HUES48 (cell line): ENCODE measurements at regions not wholly inside any gene's neighbourhood (a gene's known extent, or its start where the extent isn't known, plus 50 kb on each side); places are given as distances from the start of the nearest gene placed in this dataset.

Experiments used
- H3K27ac ChIP-seq: one replicate; pipeline ENCODE4 v1.7.0; 2013; ENCODE audit warnings: low read depth, low read length, inconsistent platforms
- H3K27me3 ChIP-seq: 2 replicates; pipeline ENCODE4 v1.6.1; 2013; ENCODE audit warnings: mild to moderate bottlenecking, low read length; ENCODE audit not compliant: control insufficient read depth, insufficient read depth
- H3K36me3 ChIP-seq: 2 replicates; pipeline ENCODE4 v1.6.1; 2013; ENCODE audit warnings: low read length; ENCODE audit not compliant: control insufficient read depth, insufficient read depth
- H3K4me1 ChIP-seq: 2 replicates; pipeline ENCODE4 v1.6.1; 2013; ENCODE audit warnings: mild to moderate bottlenecking, low read length; ENCODE audit not compliant: control insufficient read depth, insufficient read depth
- H3K4me3 ChIP-seq: 2 replicates; pipeline ENCODE4 v1.5.1; 2013; ENCODE audit warnings: mild to moderate bottlenecking, low read depth, low read length
- H3K9ac ChIP-seq: 2 replicates; pipeline ENCODE4 v1.6.1; 2013; ENCODE audit warnings: mild to moderate bottlenecking, low read depth, low read length, moderate library complexity
- H3K9me3 ChIP-seq: 2 replicates; pipeline ENCODE4 v1.6.1; 2013; ENCODE audit warnings: low read length; ENCODE audit not compliant: control insufficient read depth, insufficient read depth

DNA sequence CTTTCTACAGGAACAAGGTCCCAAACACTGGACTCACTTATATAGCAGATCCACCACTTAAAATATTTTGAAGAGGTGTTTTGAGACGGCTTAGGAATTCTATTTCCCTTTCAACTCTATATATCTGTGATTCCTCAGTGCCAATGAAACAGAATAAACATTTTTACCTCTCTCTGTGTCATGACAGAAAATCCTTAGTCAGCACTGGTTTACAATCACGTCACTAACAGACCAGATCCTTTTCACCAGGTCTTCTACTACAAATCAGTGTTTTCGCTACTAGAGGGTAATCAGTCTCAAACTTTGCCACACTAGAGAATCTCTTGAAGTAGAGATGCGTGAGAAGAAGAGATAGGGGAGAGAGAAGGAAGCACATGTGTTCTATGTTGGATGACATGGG, 325.6 kb downstream of the SS18 start:
- Histone ChIP-seq H3K4me1 (no peaks in the 10 kb centered on the region), H3K9ac (no peak overlapping the region), H3K4me3 (no peak overlapping the region), H3K27ac (no peak overlapping the region), H3K36me3 (no peaks in the 10 kb centered on the region), H3K27me3 (no peaks in the 10 kb centered on the region), H3K9me3 (no peaks in the 10 kb centered on the region)

DNA sequence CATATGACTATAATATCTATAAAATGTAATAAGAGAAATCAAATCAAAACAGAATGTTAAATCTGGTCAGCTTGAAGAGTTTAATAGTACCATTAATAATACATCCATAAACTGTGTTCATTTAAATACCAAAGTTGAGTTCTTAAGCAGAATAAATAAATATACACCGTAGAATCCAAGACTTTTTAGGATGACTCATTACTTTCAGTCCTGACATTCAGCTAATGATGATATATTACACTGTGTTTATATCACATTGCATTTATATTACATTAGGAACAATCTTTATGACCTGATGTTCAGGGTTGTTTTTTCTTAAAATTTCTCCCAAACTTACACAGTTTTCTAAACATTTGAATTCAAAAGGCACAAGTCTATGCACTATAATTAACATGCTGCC, 331.3 kb downstream of the SS18 start:
- H3K4me3 ChIP-seq, result no peak overlapping the region

DNA sequence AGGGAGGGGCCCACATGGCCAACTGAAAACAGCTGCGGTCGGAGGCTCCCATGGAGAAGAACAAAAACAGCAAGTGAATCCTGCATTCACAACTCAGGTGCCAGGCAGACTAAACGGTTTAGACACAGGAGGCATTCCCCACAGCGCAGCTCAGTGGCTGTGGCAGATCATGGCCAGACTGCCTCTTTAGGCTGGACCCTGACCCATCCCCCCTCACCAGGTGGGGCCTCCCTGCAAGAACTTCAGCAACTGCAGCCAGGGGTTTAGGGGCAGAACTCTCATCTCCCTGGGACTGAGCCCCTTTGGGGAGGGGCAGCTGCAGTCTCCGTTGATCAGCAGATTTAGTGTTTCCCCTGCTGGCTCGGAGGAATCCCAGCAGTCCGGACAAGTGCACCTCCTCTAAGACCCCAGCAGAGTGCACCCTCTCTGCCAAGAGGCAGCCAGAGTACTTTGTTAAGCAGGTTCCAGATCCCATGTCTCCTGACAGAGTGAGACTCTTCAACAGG, 346.7 kb downstream of the SS18 start:
- H3K27me3 ChIP-seq, result no peaks in the 10 kb centered on the region
- no peak overlapping the region for H3K9ac ChIP-seq

More for the DNA sequence above, 331.3 kb downstream of the SS18 start:
- H3K27ac ChIP-seq, result no peak overlapping the region
- no peaks in the 10 kb centered on the region for H3K9me3 ChIP-seq
- no peak overlapping the region for H3K9ac ChIP-seq
- no peaks in the 10 kb centered on the region for H3K4me1 ChIP-seq
- no peaks in the 10 kb centered on the region for H3K27me3 ChIP-seq
- H3K36me3 ChIP-seq, result no peaks in the 10 kb centered on the region

DNA sequence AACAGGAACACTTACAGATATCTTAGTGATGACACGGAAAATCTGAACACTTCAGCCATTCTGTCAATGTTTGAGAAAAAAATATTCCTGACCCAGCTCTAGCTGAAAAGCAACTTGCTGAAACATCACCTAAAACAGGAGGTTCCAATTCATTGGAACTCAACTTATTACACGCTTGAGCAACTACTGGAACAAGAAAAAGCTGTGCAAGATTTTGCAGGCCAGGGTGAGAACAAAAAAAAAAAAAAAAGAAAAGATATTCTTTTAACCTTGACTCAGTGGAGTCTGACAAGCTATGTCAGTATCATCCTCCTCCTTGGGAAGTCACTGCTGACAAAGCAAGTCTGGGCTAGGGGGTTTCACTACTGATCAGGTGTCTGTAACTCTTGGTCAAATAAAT, 351.0 kb downstream of the SS18 start:
- Histone ChIP-seq H3K4me1 (peaks cover 40% of the 10 kb centered on the region), H3K9me3 (no peaks in the 10 kb centered on the region), H3K36me3 (no peaks in the 10 kb centered on the region), H3K9ac (no peak overlapping the region), H3K27me3 (peaks cover 25% of the 10 kb centered on the region), H3K27ac (no peak overlapping the region), H3K4me3 (no peak overlapping the region)

More for the DNA sequence above, 346.7 kb downstream of the SS18 start:
- H3K9me3 ChIP-seq, result no peaks in the 10 kb centered on the region
- peaks cover 16% of the 10 kb centered on the region for H3K4me1 ChIP-seq
- H3K27ac ChIP-seq, result peak overlapping the region; percentile 37
- H3K36me3 ChIP-seq, result no peaks in the 10 kb centered on the region
- no peak overlapping the region for H3K4me3 ChIP-seq

DNA sequence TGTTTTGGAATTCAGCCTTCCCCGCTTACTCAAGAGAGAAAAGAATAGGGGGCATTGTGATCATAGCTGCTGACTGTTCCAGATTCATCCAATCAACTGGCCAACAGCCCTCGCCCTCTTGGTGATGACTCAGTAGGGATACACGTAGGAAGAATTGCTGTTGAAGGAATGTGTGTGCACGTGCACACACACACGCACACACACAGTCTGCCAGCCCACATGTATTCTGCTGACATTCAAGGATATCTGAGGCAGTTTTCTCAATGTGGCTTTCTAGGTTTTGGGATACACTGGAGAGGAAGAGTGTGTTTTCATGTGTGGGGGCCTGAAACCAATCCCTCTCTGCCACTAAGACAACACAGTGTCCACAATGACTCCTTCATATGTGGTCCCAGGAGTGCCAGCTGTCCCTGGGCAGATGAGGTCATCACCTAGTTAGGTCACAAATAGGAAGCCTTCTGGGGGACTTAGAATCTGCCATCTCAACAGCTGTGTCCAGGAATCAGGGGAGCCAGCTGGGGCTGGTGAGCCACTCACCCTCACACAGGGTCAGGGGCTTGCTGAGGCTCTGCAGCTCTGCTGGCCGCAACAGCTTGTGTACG, 352.6 kb downstream of the SS18 start:
- no peak overlapping the region for H3K9ac ChIP-seq
- H3K27ac ChIP-seq, result no peak overlapping the region
- H3K9me3 ChIP-seq, result no peaks in the 10 kb centered on the region
- H3K4me3 ChIP-seq, result no peak overlapping the region
- peaks cover 34% of the 10 kb centered on the region for H3K27me3 ChIP-seq
- no peaks in the 10 kb centered on the region for H3K36me3 ChIP-seq
- peaks cover 43% of the 10 kb centered on the region for H3K4me1 ChIP-seq

DNA sequence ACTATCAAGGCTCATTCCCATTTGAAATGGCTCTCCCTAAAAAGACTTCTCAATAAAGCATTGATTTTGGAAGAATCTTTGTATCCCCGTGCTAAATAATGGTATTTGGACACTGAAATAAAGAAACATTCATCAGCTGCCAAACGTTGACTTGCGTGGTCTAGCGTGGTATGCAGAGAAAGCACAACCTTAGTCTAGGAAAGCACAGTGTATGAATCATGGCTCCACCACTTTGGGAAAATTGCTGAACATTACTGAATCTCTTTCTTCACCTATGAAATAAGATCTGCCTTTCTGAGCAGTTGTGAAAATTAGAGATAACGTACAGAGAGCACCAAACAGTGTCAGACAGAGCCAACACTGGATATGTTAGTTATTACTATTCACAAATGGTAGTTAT, 353.9 kb downstream of the SS18 start:
- no peak overlapping the region for H3K4me3 ChIP-seq
- H3K9ac ChIP-seq, result no peak overlapping the region
- H3K27me3 ChIP-seq, result peaks cover 45% of the 10 kb centered on the region
- H3K36me3 ChIP-seq, result no peaks in the 10 kb centered on the region
- H3K4me1 ChIP-seq, result peaks cover 42% of the 10 kb centered on the region
- no peaks in the 10 kb centered on the region for H3K9me3 ChIP-seq
- no peak overlapping the region for H3K27ac ChIP-seq

DNA sequence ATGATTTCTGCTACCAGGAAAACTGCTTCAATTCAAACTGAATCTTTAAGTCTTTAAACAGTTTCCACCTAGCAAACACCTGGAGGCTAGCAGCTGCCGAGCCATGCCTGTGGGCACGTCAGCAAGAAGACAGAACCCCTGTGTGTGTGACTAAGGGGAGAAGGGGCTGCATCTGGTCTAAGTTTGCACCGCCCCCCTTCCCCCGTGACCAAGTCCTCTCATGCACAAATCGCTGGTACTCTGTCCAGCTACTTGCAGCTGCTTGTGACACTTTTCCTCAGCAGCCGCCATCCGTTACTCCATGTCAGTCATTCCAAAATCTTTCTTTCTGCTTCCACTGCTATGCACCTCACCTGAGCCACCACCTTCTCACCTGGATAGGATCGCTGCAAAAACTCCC, 355.0 kb downstream of the SS18 start:
- H3K27ac ChIP-seq, result no peak overlapping the region
- H3K9me3 ChIP-seq, result peaks cover 2% of the 10 kb centered on the region; the same call in 1 of the 2 replicates
- H3K36me3 ChIP-seq, result no peaks in the 10 kb centered on the region
- H3K27me3 ChIP-seq, result peaks cover 45% of the 10 kb centered on the region
- H3K4me1 ChIP-seq, result peaks cover 42% of the 10 kb centered on the region
- H3K4me3 ChIP-seq, result no peak overlapping the region
- H3K9ac ChIP-seq, result no peak overlapping the region

DNA sequence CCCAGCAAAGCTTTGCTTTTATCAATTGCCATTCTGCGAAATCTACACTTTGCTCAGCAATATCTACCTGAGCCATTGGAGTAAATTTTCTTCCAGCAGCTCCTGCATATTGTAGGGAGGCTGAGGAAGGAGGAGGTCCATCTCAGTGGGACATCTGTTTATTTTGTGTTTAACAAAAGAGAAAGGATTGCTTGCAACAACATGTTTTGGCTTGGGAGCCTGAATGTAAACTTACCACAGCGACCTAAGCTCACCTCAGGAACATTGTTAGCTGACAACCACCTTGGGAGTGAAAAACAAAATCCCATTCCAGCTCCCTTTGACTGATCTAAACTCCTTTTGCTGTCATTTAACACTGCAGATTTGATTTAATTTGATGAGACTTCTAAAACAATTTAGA, 356.1 kb downstream of the SS18 start:
- Histone ChIP-seq H3K27me3 (peaks cover 45% of the 10 kb centered on the region), H3K4me1 (peaks cover 48% of the 10 kb centered on the region), H3K4me3 (peak overlapping the region; percentile 27; the same call in 1 of the 2 replicates), H3K27ac (peak overlapping the region; percentile 67), H3K9ac (no peak overlapping the region), H3K9me3 (peaks cover 6% of the 10 kb centered on the region; the same call in 1 of the 2 replicates), H3K36me3 (no peaks in the 10 kb centered on the region)

DNA sequence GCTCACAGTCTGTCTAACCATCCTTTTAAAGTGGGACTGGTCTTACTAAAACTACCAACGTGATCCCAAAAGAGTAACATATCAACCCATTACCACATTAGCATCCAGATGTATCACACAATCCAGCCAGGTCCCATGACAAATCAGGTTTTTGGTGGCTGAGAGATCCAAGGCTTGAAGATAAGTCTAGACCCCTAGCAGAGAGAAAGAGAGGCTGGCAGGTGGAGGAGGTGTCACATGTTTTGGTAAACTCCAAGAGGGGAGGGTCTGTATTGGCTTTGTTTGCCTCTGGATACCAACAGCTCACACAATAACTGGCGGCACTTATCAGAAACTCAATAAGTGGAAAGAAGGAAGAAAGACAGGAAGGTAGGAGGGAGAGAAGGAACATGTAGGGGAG, 357.6 kb downstream of the SS18 start:
- Histone ChIP-seq H3K4me1 (peaks cover 52% of the 10 kb centered on the region), H3K27ac (no peak overlapping the region), H3K27me3 (peaks cover 45% of the 10 kb centered on the region), H3K9ac (no peak overlapping the region), H3K4me3 (no peak overlapping the region), H3K36me3 (no peaks in the 10 kb centered on the region), H3K9me3 (peaks cover 6% of the 10 kb centered on the region; the same call in 1 of the 2 replicates)

DNA sequence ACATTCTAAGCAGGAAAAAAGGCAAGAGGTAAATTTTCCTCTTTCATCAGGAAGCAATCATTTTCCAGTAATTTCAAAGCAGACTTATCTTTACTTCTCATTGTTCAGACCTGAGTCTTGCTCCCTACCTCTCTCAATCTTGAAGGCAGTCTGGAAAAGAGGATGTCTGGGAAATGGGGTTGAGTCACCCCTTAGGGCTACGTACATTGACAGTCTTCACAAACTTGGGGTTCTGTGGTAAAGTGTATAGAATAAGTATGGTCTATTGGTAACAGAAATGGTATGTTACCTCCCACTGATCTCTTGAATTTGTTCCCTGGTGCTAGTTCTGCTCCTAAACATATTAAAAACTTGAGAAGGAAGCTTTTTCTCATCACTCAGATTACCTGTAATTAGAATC, 361.3 kb downstream of the SS18 start:
- no peak overlapping the region for H3K27ac ChIP-seq
- peaks cover 20% of the 10 kb centered on the region for H3K27me3 ChIP-seq
- H3K4me1 ChIP-seq, result peaks cover 25% of the 10 kb centered on the region
- H3K9ac ChIP-seq, result no peak overlapping the region
- no peak overlapping the region for H3K4me3 ChIP-seq
- no peaks in the 10 kb centered on the region for H3K36me3 ChIP-seq
- peaks cover 6% of the 10 kb centered on the region; the same call in 1 of the 2 replicates for H3K9me3 ChIP-seq

DNA sequence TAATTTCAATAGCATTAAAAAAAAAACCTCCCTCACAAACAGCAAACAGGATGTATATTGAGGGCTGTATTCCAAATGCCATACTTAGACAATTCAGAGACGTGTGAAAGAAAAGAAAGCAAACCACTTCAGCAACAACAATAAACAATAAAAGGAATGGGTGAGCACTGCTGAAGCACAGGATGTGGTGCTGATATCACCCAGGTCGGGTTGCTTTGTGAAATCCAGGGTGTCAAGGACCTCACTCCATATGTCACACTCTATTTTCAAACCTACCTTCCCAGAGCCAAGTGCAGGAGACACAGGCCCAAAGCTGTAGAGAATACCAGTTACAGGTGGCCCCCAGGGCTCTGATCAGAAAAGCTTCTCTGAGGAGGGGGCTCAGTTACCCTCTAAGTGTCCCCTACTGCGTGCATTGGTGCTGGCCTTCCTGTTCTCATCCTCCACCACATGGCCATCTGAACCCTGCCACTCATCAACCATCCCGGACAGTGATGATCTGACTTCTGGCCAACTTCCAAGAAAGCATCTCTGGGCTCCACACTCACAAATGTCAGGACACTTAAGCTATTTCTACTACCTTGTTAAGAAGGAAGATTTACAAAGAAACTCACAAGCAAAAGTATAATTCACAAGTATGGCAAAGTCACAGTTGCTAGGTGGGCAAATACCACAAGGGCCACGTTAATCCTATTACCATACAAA, 363.0 kb downstream of the SS18 start:
- no peak overlapping the region for H3K9ac ChIP-seq
- no peak overlapping the region for H3K27ac ChIP-seq
- peaks cover 7% of the 10 kb centered on the region for H3K27me3 ChIP-seq
- H3K9me3 ChIP-seq, result peaks cover 6% of the 10 kb centered on the region; the same call in 1 of the 2 replicates
- no peaks in the 10 kb centered on the region for H3K36me3 ChIP-seq
- H3K4me1 ChIP-seq, result peaks cover 10% of the 10 kb centered on the region
- no peak overlapping the region for H3K4me3 ChIP-seq
